Nucleus accumbens (tissue), 56 donors: ENCODE measurements at regions not wholly inside any gene's neighbourhood (a gene's known extent, or its start where the extent isn't known, plus 50 kb on each side); places are given as distances from the start of the nearest gene placed in this dataset.
A peak's percentile ranks its signal among the peaks of the same experiment; 100 is the strongest.

Experiments used
- DNase-seq, 56 donors: peaks; one replicate each; lab custom pipeline; 2025; lab: John Stamatoyannopoulos, UW

GRCh38 chr15:37253877-37254276 lies 153.5 kb upstream of the MEIS2 start:
- no peak for DNase-seq

- DNase-seq, result no peak
These were observed 159.9 kb upstream of the MEIS2 start for GRCh38 chr15:37260255-37260654.

GRCh38 chr15:37261685-37262084 lies 161.3 kb upstream of the MEIS2 start:
- DNase-seq, result no peak

GRCh38 chr15:37262922-37263608 lies 162.7 kb upstream of the MEIS2 start:
- DNase-seq, result no peak

- no peak for DNase-seq
These were observed 188.9 kb upstream of the MEIS2 start for GRCh38 chr15:37289109-37289765.

- no peak for DNase-seq
These were observed 191.6 kb upstream of the MEIS2 start for GRCh38 chr15:37291920-37292319.

- DNase-seq, result no peak
These were observed 197.9 kb upstream of the MEIS2 start for GRCh38 chr15:37298271-37298670.

GRCh38 chr15:37339437-37339836 lies 239.1 kb upstream of the MEIS2 start:
- DNase-seq, result no peak

GRCh38 chr15:37339856-37340255 lies 239.5 kb upstream of the MEIS2 start:
- no peak for DNase-seq

GRCh38 chr15:37340438-37340837 lies 240.1 kb upstream of the MEIS2 start:
- DNase-seq, result no peak

- peak in 2 of 56 donors; percentile 5 to 7 for DNase-seq
These were observed 258.9 kb upstream of the MEIS2 start for GRCh38 chr15:37359101-37359892.

GRCh38 chr15:37359893-37360290 lies 259.5 kb upstream of the MEIS2 start:
- DNase-seq, result peak in 9 of 56 donors; percentile 0 to 40 (median 20)

- DNase-seq, result no peak
These were observed 260.4 kb upstream of the MEIS2 start for GRCh38 chr15:37360724-37361123.

GRCh38 chr15:37361621-37362020 lies 261.3 kb upstream of the MEIS2 start:
- DNase-seq, result no peak

GRCh38 chr15:37362414-37362813 lies 262.1 kb upstream of the MEIS2 start:
- DNase-seq, result no peak

- DNase-seq, result no peak
These were observed 268.6 kb upstream of the MEIS2 start for GRCh38 chr15:37368961-37369360.

GRCh38 chr15:37370941-37371340 lies 270.6 kb upstream of the MEIS2 start:
- DNase-seq, result no peak

- peak in 7 of 56 donors; percentile 3 to 45 (median 13) for DNase-seq
These were observed 271.7 kb upstream of the MEIS2 start for GRCh38 chr15:37372064-37372463.

- peak in 11 of 56 donors; percentile 3 to 44 (median 16) for DNase-seq
These were observed 275.2 kb upstream of the MEIS2 start for GRCh38 chr15:37375519-37375918.

GRCh38 chr15:37377428-37377827 lies 277.1 kb upstream of the MEIS2 start:
- DNase-seq, result no peak

- DNase-seq, result no peak
These were observed 294.2 kb upstream of the MEIS2 start for GRCh38 chr15:37394402-37395099.
